ENCODE measurements at regions not wholly inside any gene's neighbourhood (a gene's known extent, or its start where the extent isn't known, plus 50 kb on each side); places are given as distances from the start of the nearest gene placed in this dataset.

GRCh38 chr3:144033240-144033589 lies 61.6 kb downstream of the DIPK2A start:
- no peaks in the 10 kb centered on the region for H3K36me3 ChIP-seq
- no peaks in the 10 kb centered on the region for H3K27me3 ChIP-seq
- no peak overlapping the region for H3K4me3 ChIP-seq
- no peaks in the 10 kb centered on the region for H3K4me1 ChIP-seq
- DNase-seq (ENCODE audit: low spot score in 2 of 2): no peak
- 74 to 93% methylated on average over 1 of the region's 1 CpG for WGBS, 2 donors
- no peak overlapping the region for H3K27ac ChIP-seq
- H3K9me3 ChIP-seq: no peaks in the 10 kb centered on the region
- no peak for TF ChIP-seq POLR2A (IDR thresholded peaks at IDR 0.05)
- no peak for TF ChIP-seq EP300 (IDR thresholded peaks at IDR 0.05)
- TF ChIP-seq, protein P1, sequence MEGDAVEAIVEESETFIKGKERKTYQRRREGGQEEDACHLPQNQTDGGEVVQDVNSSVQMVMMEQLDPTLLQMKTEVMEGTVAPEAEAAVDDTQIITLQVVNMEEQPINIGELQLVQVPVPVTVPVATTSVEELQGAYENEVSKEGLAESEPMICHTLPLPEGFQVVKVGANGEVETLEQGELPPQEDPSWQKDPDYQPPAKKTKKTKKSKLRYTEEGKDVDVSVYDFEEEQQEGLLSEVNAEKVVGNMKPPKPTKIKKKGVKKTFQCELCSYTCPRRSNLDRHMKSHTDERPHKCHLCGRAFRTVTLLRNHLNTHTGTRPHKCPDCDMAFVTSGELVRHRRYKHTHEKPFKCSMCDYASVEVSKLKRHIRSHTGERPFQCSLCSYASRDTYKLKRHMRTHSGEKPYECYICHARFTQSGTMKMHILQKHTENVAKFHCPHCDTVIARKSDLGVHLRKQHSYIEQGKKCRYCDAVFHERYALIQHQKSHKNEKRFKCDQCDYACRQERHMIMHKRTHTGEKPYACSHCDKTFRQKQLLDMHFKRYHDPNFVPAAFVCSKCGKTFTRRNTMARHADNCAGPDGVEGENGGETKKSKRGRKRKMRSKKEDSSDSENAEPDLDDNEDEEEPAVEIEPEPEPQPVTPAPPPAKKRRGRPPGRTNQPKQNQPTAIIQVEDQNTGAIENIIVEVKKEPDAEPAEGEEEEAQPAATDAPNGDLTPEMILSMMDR (IDR thresholded peaks at IDR 0.05): no peak

DNA sequence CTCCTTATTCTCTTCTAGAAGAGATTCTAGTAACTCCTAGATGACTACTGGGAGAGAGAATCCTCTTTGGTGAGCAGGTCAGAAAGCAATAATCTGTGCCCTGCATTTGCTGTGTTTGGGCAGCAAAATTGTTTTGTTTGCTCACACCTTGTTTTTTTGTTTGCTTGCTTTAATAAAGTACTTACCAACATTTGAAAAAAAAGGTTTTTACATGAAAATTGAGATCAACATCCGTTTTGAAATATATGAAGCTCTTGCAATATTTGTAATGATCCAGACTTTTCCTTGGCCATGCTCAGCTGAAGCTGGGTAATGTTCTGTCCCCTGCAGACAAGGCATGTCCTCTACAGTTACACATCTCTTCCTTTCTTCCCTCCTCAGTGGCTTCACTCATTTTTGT lies 62.2 kb downstream of the DIPK2A start:
- Histone ChIP-seq H3K4me1 (no peaks in the 10 kb centered on the region), H3K27ac (no peak overlapping the region), H3K4me3 (no peak overlapping the region), H3K9me3 (no peaks in the 10 kb centered on the region), H3K36me3 (no peaks in the 10 kb centered on the region), H3K27me3 (no peaks in the 10 kb centered on the region)
- TF ChIP-seq, protein P1 (IDR thresholded peaks at IDR 0.05): no peak
- TF ChIP-seq POLR2A (IDR thresholded peaks at IDR 0.05) (no peak), EP300 (IDR thresholded peaks at IDR 0.05) (no peak)
- DNase-seq (ENCODE audit: low spot score in 2 of 2): no peak
- 72 to 74% methylated on average over 1 of the region's 1 CpG for WGBS, 2 donors

- no peak overlapping the region for H3K4me3 ChIP-seq
- no peaks in the 10 kb centered on the region for H3K4me1 ChIP-seq
- DNase-seq (ENCODE audit: low spot score in 2 of 2): no peak
- no peak overlapping the region for H3K27ac ChIP-seq
- WGBS, 2 donors: 75 to 90% methylated on average over 2 of the region's 2 CpGs
- H3K27me3 ChIP-seq: no peaks in the 10 kb centered on the region
- no peaks in the 10 kb centered on the region for H3K9me3 ChIP-seq
- TF ChIP-seq EP300 (IDR thresholded peaks at IDR 0.05) (no peak), POLR2A (IDR thresholded peaks at IDR 0.05) (no peak)
- TF ChIP-seq, protein P1 (IDR thresholded peaks at IDR 0.05): no peak
- H3K36me3 ChIP-seq: no peaks in the 10 kb centered on the region
Observed at GRCh38 chr3:144034715-144035290, 63.2 kb downstream of the DIPK2A start.

GRCh38 chr3:144036498-144036897 lies 64.9 kb downstream of the DIPK2A start:
- DNase-seq (ENCODE audit: low spot score in 2 of 2): no peak
- H3K9me3 ChIP-seq: no peaks in the 10 kb centered on the region
- TF ChIP-seq POLR2A (IDR thresholded peaks at IDR 0.05): no peak
- TF ChIP-seq, protein P1 (IDR thresholded peaks at IDR 0.05): no peak
- no peak for TF ChIP-seq EP300 (IDR thresholded peaks at IDR 0.05)
- H3K4me3 ChIP-seq: no peak overlapping the region
- H3K27me3 ChIP-seq: no peaks in the 10 kb centered on the region
- no peaks in the 10 kb centered on the region for H3K4me1 ChIP-seq
- no peak overlapping the region for H3K27ac ChIP-seq
- H3K36me3 ChIP-seq: no peaks in the 10 kb centered on the region
- WGBS, 2 donors: 92 to 100% methylated on average over 1 of the region's 1 CpG

DNA sequence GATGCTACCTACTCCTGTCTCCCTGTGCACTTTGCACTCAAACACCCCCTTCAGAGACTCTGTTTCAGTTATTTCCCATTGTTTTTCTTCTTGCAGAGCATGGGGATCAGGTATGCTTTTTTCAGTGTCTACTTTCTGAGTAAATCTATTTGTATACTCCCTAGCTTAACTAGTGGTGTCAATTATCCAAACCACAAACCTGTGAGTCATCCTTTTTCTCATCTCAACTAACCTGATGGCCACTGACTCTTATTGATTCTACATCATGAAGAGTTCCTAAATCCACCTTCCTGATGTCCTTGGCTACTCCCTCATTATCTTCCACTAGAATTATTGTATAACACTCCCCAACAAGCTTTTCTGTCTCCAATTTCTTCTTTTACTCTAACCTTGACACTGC lies 68.0 kb downstream of the DIPK2A start:
- no peaks in the 10 kb centered on the region for H3K36me3 ChIP-seq
- no peak for DNase-seq (ENCODE audit: low spot score in 2 of 2)
- no peak overlapping the region for H3K27ac ChIP-seq
- H3K9me3 ChIP-seq: no peaks in the 10 kb centered on the region
- H3K27me3 ChIP-seq: no peaks in the 10 kb centered on the region
- no peaks in the 10 kb centered on the region for H3K4me1 ChIP-seq
- TF ChIP-seq, protein P1 (IDR thresholded peaks at IDR 0.05): no peak
- TF ChIP-seq EP300 (IDR thresholded peaks at IDR 0.05) (no peak), POLR2A (IDR thresholded peaks at IDR 0.05) (no peak)
- H3K4me3 ChIP-seq: no peak overlapping the region

All from tibial nerve (tissue), 4 donors.